Suprapubic skin (tissue), 4 donors: ENCODE measurements at regions not wholly inside any gene's neighbourhood (a gene's known extent, or its start where the extent isn't known, plus 50 kb on each side); places are given as distances from the start of the nearest gene placed in this dataset.

ENCODE experiments used
- DNase-seq, 2 donors: peaks; one replicate each; pipeline ENCODE4 v3.0.0-alpha.2; 2019; ENCODE audit warnings: low spot score in 2 of 2
- H3K27ac ChIP-seq: fragments of 200-600 bp; sonication (generic); one replicate; pipeline ENCODE4 v1.5.1; 2019
- H3K27me3 ChIP-seq: fragments of 200-600 bp; sonication (generic); one replicate; pipeline ENCODE4 v1.5.1; 2019
- H3K36me3 ChIP-seq: fragments of 200-600 bp; sonication (generic); one replicate; pipeline ENCODE4 v1.5.1; 2019
- H3K4me1 ChIP-seq: fragments of 200-600 bp; sonication (generic); one replicate; pipeline ENCODE4 v1.5.1; 2019
- H3K4me3 ChIP-seq: fragments of 200-600 bp; sonication (generic); one replicate; pipeline ENCODE4 v1.5.1; 2019; ENCODE audit warnings: mild to moderate bottlenecking
- H3K9me3 ChIP-seq: fragments of 200-600 bp; sonication (generic); one replicate; pipeline ENCODE4 v1.5.1; 2019
- EP300 ChIP-seq: sonication (generic); formaldehyde crosslinking; IDR thresholded peaks from one replicate; pipeline ENCODE4 v1.6.1; 2017; ENCODE audit warnings: antibody characterized with exemption
- POLR2A ChIP-seq, 2 donors: fragments of 450-650 bp; IDR thresholded peaks; one replicate each; pipeline ENCODE4 v1.6.1; 2017; ENCODE audit warnings: antibody characterized with exemption in 2 of 2, mild to moderate bottlenecking in 2 of 2, moderate library complexity in 2 of 2
- POLR2AphosphoS5 ChIP-seq, 3 donors: sonication (generic); formaldehyde crosslinking; IDR thresholded peaks; one replicate each; pipeline ENCODE4 v1.6.1; 2017; ENCODE audit warnings: antibody characterized with exemption in 3 of 3
- WGBS: methylation state at CpG from one replicate; pipeline ENCODE4 v1.1.5; 2018; 5-methylcytosine and 5-hydroxymethylcytosine counted together
- TF ChIP-seq, protein P1 (sequence below), 2 donors: fragments of 200-600 bp in 1 of 2; fragments of 450-650 bp in 1 of 2; sonication (generic) in 1 of 2; IDR thresholded peaks; one replicate each; pipeline ENCODE4 v1.5.1; 2016 to 2019; ENCODE audit warnings: antibody characterized with exemption in 2 of 2, mild to moderate bottlenecking in 1 of 2, moderate library complexity in 1 of 2

DNA sequence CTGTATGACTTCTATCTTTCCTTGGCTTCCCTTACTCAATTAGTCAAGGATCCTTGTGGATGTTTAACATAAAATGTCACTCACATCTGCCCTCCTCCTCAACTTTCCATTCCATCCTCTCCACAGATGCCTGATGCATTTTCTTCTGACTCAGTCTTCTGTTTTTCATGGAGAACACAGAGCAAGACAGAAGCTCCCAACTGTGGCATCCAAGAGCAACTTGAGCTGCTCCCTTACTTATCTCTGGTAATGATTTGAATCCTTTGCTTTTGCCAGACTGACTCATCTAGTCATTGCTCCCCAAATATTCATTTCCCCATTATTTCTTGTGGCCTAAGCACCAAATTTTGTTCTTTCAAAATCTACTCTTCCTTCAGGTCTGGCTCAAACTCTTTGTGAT, 120.6 kb downstream of the LYPLAL1 start:
- no peaks in the 10 kb centered on the region for H3K4me1 ChIP-seq
- no peaks in the 10 kb centered on the region for H3K27me3 ChIP-seq
- no peak overlapping the region for H3K27ac ChIP-seq
- no peaks in the 10 kb centered on the region for H3K36me3 ChIP-seq
- TF ChIP-seq POLR2AphosphoS5 (IDR thresholded peaks at IDR 0.05) (no peak), POLR2A (IDR thresholded peaks at IDR 0.05) (no peak), EP300 (no peak)
- TF ChIP-seq, protein P1, sequence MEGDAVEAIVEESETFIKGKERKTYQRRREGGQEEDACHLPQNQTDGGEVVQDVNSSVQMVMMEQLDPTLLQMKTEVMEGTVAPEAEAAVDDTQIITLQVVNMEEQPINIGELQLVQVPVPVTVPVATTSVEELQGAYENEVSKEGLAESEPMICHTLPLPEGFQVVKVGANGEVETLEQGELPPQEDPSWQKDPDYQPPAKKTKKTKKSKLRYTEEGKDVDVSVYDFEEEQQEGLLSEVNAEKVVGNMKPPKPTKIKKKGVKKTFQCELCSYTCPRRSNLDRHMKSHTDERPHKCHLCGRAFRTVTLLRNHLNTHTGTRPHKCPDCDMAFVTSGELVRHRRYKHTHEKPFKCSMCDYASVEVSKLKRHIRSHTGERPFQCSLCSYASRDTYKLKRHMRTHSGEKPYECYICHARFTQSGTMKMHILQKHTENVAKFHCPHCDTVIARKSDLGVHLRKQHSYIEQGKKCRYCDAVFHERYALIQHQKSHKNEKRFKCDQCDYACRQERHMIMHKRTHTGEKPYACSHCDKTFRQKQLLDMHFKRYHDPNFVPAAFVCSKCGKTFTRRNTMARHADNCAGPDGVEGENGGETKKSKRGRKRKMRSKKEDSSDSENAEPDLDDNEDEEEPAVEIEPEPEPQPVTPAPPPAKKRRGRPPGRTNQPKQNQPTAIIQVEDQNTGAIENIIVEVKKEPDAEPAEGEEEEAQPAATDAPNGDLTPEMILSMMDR (IDR thresholded peaks at IDR 0.05): no peak
- no peaks in the 10 kb centered on the region for H3K9me3 ChIP-seq
- DNase-seq: no peak
- H3K4me3 ChIP-seq: no peak overlapping the region

DNA sequence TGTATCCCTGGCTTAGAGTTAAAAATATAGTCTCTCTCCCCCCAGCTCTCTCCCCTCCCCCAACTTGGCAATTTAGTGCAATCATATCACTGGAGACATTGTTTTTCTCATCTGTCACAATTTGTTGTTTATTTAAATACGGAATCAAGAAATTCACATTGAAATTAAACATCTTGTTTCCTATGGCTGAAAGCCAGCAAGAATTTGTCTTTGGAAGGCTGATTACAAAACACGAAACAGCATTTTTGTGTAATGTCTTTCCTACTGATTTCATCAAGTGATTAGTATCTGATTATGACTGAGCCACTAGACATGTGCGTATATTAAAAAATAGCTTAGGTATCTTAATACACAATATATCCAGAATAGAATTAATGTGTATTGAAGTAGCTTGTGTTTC, 119.7 kb downstream of the LYPLAL1 start:
- 60% methylated on average over 3 of the region's 3 CpGs for WGBS
- no peaks in the 10 kb centered on the region for H3K27me3 ChIP-seq
- no peak overlapping the region for H3K4me3 ChIP-seq
- no peak for DNase-seq
- H3K4me1 ChIP-seq: no peaks in the 10 kb centered on the region
- TF ChIP-seq EP300 (no peak), POLR2AphosphoS5 (IDR thresholded peaks at IDR 0.05) (no peak), POLR2A (IDR thresholded peaks at IDR 0.05) (no peak)
- TF ChIP-seq, protein P1 (IDR thresholded peaks at IDR 0.05): no peak
- H3K27ac ChIP-seq: no peak overlapping the region
- H3K9me3 ChIP-seq: no peaks in the 10 kb centered on the region
- H3K36me3 ChIP-seq: no peaks in the 10 kb centered on the region

DNA sequence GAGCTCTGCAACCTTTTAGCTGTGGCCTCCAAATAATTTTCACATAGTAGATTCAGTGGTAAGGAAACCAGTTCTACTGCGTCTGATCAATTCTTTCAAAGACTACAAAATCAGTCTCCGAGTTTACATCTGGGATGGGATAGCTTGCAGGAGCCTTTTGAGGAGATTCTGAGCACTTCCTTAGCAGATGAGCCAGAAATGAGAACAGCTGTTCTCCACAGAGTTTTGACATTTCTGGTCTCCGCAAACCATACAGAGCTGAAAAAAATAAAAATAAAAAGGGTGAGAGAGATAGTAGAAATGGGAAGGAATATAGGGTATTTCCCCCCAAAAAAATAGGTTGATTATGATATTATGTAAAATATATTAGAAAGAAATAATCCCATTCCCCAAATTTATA, 119.3 kb downstream of the LYPLAL1 start:
- DNase-seq: no peak
- no peak overlapping the region for H3K27ac ChIP-seq
- H3K36me3 ChIP-seq: no peaks in the 10 kb centered on the region
- no peaks in the 10 kb centered on the region for H3K27me3 ChIP-seq
- TF ChIP-seq, protein P1 (IDR thresholded peaks at IDR 0.05): no peak
- TF ChIP-seq EP300 (no peak), POLR2A (IDR thresholded peaks at IDR 0.05) (no peak), POLR2AphosphoS5 (IDR thresholded peaks at IDR 0.05) (no peak)
- WGBS: 87% methylated on average over 3 of the region's 3 CpGs
- H3K4me1 ChIP-seq: no peaks in the 10 kb centered on the region
- no peak overlapping the region for H3K4me3 ChIP-seq
- no peaks in the 10 kb centered on the region for H3K9me3 ChIP-seq

DNA sequence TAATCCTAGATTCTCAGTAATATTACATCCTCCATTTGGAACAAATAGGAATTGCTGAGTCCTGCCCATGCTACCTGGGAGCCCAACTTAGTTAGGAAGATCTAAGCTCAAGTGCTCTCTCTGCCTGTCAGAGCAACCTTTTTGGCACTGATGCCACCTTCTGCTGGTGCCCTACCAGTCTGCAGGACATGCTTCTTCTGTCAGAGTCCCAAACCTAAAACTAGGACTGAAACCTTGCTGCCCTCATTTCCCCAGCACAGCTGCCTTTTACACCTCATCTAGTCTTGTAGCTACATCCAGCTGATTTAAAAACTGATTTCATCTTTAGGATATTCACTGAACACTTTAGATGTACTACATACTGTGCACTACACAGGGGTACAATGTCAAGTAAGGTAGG, 118.7 kb downstream of the LYPLAL1 start:
- Histone ChIP-seq H3K36me3 (no peaks in the 10 kb centered on the region), H3K4me3 (no peak overlapping the region), H3K27me3 (no peaks in the 10 kb centered on the region), H3K27ac (no peak overlapping the region), H3K9me3 (no peaks in the 10 kb centered on the region), H3K4me1 (no peaks in the 10 kb centered on the region)
- TF ChIP-seq EP300 (no peak), POLR2AphosphoS5 (IDR thresholded peaks at IDR 0.05) (no peak)
- no peak for DNase-seq

DNA sequence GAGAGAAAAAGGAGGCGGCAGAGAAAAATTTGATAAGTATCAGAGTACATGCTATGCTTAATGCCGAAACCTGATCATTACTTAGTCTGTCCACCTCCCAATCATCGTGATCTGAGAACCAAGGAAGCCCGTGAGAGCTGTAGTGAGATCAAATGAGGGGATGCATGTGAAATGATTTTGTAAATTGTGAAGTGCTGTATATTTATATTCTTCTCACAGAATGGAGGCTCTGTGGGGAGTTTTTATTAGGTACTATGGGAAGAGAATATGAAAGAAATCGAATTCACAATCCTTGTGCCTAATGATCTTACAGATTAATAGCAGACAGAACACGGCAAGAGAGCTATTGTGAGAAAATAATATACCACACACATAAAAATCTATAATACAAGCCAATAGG, 115.5 kb downstream of the LYPLAL1 start:
- WGBS: 74% methylated on average over 6 of the region's 6 CpGs
- Histone ChIP-seq H3K27me3 (no peaks in the 10 kb centered on the region), H3K27ac (no peak overlapping the region), H3K36me3 (no peaks in the 10 kb centered on the region), H3K4me3 (no peak overlapping the region), H3K9me3 (no peaks in the 10 kb centered on the region), H3K4me1 (no peaks in the 10 kb centered on the region)
- TF ChIP-seq, protein P1 (IDR thresholded peaks at IDR 0.05): no peak
- TF ChIP-seq POLR2A (IDR thresholded peaks at IDR 0.05) (no peak), POLR2AphosphoS5 (IDR thresholded peaks at IDR 0.05) (no peak), EP300 (no peak)
- DNase-seq: no peak

DNA sequence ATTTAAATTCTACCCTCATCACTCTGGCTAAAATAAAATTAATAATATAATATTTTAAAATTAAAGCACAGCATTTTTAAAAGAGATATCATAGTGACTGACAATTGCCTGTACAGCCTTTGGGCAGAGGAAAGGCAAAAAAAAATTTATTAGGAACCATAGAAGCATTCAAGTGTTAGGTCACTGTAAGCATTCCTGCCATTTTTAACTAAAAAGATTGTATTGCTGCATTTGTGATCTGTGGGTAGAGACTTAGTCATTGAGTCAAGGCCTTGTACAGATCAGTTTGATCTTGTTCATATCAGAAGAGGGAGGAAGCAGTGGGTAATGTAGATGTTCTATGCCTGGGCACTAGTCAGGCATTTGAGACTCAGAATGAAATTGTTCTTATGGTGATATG, 109.9 kb downstream of the LYPLAL1 start:
- TF ChIP-seq EP300 (no peak), POLR2A (IDR thresholded peaks at IDR 0.05) (no peak), POLR2AphosphoS5 (IDR thresholded peaks at IDR 0.05) (no peak)
- TF ChIP-seq, protein P1 (IDR thresholded peaks at IDR 0.05): no peak
- Histone ChIP-seq H3K4me3 (no peak overlapping the region), H3K9me3 (no peaks in the 10 kb centered on the region), H3K36me3 (no peaks in the 10 kb centered on the region), H3K27ac (no peak overlapping the region), H3K4me1 (no peaks in the 10 kb centered on the region), H3K27me3 (no peaks in the 10 kb centered on the region)
- no peak for DNase-seq
